ENCODE measurements at regions not wholly inside any gene's neighbourhood (a gene's known extent, or its start where the extent isn't known, plus 50 kb on each side); places are given as distances from the start of the nearest gene placed in this dataset.

DNA sequence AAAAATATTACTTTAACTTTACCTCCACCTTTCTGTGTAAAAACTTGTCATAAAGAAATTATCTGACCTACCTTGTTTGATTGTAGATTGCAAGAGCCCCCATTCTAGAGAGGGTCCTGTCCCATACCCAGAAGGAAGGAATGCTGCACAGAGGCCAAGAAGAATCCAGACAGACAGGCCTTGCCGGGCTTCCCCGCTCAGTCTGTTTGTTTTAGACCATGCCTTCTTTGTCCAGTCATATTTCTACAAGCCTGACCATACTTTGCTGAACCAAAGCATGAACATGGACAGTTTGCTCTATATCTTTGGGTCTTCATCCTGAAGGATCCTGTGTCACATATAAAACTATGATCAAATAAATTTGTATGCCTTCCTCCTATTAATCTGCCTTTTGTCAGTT, 95.8 kb upstream of the MYCBP2 start:
- DNase-seq: no peak

- no peak for DNase-seq
Measured at GRCh38 chr13:77417897-77418296, 91.0 kb upstream of the MYCBP2 start.

DNA sequence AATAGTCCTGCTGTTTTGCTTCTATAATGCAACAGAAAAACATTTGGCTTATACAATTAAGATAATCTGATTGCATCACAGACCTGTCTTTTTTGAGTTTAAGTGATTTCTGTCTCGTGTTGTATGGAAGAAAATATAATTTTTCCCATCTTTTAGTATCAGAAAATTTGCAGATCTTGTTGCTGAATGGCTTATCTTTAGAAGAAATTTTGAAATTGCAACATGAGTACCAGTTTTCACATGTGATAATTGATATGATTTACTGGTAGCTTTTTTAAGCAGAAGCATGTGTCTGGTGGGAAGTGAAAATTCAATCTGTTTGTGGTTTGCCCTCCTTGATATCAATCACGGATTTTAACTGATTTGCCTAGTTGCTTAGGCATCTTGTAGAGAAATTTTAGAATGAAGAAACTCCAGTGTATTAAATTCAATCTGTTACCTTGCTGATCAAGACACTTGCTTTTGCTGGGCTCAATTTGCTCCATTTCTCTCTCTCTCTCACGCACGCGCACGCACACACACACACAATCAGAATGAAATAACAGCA, 89.8 kb upstream of the MYCBP2 start:
- DNase-seq: no peak

GRCh38 chr13:77415253-77416071, 88.6 kb upstream of the MYCBP2 start:
- no peak for DNase-seq

GRCh38 chr13:77412860-77413259, 86.0 kb upstream of the MYCBP2 start:
- DNase-seq: no peak

DNA sequence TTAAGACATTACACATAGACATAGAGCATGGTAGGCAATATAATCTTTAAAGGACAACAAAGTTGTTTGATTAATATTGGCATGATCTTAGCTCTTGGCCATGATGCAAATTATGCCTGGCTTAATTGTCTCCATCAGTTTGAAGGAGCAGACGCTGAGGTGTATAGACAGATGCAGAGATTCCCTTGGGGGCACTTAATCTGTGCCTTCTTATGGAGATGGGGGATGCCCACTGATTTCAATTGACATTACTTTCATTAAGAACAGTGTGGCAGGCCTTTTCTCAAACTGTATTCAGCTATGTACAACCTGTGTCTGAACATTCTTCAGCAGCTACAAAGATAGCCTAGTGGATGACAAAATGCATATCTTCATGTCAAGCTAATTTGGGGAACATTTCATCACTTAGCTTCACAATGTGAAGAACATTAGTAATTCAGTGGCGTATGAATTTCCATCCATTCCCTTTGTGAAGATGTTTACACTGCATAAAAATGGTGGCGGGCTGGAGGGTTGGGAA, 85.3 kb upstream of the MYCBP2 start:
- DNase-seq: no peak

GRCh38 chr13:77409412-77409811, 82.5 kb upstream of the MYCBP2 start:
- no peak for DNase-seq

DNA sequence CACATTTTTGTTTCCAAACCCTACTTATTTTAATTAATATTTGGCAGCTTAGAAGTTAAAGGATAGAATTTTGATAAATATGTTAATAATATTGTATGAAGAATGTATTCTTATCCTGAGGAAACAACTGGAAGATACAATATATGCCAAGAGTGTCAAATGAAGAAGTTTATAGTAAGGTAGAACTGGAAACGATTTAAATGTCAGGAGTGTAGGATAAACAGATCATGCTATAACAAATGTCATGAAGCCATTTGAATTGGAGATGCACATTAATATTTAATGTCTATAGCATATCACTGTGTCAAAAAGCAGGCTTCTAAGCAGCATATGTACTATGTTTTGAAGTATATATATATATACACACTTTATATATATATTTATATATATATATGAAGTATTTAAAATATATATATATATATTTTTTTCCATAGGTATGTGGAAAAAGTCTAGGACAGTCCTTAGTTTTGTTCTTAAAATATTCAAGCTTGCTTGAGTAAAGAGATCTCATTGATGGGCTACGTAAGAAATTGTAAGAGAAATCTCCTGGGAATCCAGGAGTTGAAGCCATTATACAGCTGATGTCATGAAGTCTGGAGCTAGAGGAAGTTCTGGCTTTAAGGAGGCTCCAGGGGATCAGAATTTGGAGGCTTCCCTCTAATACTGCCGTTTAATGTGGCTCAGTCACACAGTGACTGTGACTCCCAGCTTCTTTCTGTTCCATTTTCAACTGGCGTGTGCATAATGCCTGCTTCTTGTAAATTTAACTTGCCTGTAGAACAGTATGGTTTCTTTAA, 79.9 kb upstream of the MYCBP2 start:
- no peak for DNase-seq

- no peak for DNase-seq
Measured at GRCh38 chr13:77398825-77399620, 72.1 kb upstream of the MYCBP2 start.

DNA sequence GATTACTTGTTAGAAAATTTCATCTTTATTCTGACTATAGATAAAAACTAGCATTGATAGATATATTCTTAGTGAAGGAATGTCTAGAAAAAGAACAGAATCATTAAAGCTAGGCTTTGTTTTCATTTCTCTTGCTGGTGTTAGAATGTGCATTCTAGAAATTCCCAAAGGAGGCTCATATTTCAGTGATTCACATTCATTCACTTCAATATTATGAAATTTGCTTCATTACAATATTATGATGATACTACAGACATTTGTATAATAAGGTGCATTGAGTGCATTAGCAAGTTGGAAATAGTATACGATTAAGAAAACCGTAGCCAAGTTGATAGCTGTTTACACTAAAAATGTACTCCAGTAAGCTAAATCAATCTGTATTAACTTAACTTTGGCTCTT, 70.7 kb upstream of the MYCBP2 start:
- no peak for DNase-seq

DNA sequence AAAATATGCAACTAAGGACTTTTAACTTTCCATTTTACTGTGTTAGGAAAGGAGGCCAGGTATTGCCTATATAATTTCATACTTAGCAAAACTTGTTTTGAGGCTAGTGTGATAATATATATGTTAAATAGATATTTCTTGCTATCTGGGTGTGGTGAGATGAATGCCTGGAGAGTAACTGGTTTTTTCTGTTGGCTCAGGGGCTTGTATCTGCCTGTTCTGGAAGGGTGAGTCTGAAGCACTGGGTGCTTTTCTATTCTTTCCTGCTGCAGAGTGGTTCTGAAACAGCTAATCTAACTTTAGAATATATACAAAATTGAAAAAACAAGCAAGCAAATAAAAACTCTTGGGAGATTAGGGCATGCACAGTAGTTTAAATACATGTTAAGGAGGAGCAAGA, 64.6 kb upstream of the MYCBP2 start:
- no peak for DNase-seq

- no peak for DNase-seq
Measured at GRCh38 chr13:77390391-77390790, 63.5 kb upstream of the MYCBP2 start.

- no peak for DNase-seq
Measured at GRCh38 chr13:77389625-77390000, 62.7 kb upstream of the MYCBP2 start.

GRCh38 chr13:77388944-77389624, 62.2 kb upstream of the MYCBP2 start:
- no peak for DNase-seq

DNA sequence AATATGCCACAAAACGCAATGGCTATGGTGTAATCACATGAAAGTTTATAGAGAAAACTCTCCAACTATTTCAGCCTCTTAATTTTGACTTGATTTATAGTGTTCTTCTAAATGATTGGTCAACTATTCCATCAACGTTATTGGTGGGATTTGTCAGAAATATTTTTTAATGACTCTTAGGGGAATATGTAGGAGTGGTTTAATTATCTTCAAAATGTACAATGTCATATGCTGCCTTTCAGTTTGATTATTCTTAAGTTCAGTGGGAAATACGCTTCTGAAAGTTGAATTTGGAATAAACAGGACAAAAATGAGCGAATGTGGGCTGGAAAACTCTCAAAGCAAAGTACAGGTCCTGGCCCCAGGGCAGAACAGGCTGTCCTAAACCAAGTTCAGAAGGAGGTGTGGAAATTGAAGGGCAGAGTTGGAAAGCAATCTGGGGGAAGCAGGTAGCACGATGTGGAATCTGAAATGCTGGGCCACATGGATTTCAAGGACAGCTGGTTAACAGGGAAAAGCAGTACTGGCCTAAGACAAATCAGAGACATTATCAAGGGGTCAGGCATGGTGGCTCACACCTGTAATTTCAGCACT, 60.8 kb upstream of the MYCBP2 start:
- no peak for DNase-seq

DNA sequence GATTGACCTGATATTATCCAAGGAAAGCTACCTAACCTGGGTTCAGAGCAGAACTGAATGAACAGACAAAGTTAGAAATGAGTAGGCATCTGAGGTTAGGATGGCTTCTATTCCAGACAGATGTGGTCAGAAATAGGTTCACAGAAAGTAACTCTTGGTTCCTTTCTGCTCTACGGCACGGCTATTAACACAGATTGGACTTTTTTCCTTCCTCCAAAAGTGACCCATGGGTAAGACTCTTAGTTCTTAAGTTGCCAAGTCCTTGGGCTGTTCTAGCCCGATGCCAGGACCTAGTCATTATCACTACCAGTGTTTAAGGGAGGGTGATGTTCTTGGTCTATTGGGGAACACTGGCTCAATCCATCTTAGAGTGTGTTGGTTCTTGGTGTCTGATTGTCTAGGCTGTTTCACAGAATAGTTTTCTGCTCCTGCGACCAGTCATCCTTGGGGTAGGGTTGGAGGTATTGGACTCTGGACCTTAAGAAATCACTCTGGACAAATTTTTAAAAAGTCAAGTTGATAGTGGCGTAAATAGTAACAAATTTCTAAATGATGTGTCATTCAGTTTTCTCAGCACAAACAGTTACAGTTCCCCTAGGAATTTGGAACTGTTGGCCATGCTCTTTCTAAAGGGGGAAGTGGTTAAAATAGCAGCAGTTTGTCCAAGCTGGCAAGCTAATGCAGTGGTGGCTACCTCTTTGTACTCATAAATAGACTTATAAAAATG, 60.1 kb upstream of the MYCBP2 start:
- no peak for DNase-seq

GRCh38 chr13:77386046-77386445, 59.2 kb upstream of the MYCBP2 start:
- no peak for DNase-seq

GRCh38 chr13:77384999-77385398, 58.1 kb upstream of the MYCBP2 start:
- DNase-seq: no peak

- no peak for DNase-seq
Measured at GRCh38 chr13:77383097-77383496, 56.2 kb upstream of the MYCBP2 start.

- DNase-seq: no peak
Measured at GRCh38 chr13:77381059-77381458, 54.2 kb upstream of the MYCBP2 start.

DNA sequence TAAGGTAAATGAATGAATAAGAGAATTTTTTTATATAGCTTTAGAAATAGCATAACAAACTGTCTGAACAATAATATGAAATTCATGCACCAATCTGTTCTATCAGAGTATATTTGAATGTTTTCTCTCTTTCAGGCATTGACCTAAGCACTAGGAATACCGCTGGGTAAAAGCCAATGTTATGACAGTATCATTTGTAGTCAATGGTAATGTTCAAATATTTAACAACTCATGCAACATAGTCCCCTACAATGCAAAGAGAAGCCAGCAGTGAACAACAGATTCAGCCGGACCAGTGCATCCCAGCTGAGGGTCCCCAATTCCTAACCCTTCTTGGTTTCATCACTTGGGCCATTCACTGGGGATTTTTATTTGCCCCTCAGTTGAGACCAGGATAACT, 52.6 kb upstream of the MYCBP2 start:
- DNase-seq: no peak

Measured in retina (tissue), 1 donor.